GM18498 (cell line): ENCODE measurements at regions not wholly inside any gene's neighbourhood (a gene's known extent, or its start where the extent isn't known, plus 50 kb on each side); places are given as distances from the start of the nearest gene placed in this dataset.

Experiments
- ATAC-seq: cut with Tn5 transposase; IDR thresholded peaks from one replicate; pipeline ENCODE4 v1.9.1; 2021; ENCODE audit warnings: mild to moderate bottlenecking, moderate library complexity; ENCODE audit not compliant: unreplicated experiment

DNA sequence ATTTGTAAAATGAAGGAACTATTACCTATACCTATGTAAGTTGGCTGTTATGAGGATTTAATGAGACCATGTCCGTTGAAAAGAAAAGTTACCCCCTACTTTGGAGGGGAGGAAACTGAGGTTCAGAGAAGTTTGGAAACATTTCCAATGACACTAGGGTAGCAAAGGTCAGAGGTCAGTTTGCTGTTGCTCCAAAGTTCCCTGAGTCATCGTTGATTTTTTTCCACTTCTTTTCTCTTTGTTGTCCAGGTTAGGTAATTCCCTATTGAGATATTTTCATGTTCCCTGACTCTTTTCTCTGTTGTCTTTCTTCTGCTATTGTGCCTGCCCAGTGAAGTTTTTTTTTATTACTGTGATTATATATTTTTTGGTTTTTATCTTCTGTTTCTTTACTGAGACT lies 213.8 kb upstream of the C1orf174 start:
- ATAC-seq: no peak

- ATAC-seq: no peak
Observed at GRCh38 chr1:4115191-4115900, 215.3 kb upstream of the C1orf174 start.

DNA sequence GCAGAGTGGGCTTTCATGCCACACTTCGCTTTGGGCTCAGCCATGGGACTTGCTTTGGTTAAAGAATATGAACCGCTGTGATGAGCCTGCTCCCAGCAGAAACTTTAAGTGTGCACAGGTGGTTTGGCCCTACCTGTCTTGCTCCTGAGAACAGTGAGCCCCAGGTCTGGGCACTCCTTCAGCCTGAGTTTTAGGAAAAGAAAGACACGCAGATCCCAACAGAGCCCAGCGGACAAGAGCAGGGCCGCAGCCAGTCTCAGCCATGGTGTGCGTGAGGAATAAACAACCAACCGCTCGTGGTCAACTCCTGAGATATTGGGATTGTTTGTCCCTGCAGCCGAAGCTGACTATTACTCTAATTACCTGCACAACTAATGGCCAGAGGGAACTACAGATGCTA lies 217.1 kb upstream of the C1orf174 start:
- ATAC-seq: no peak

GRCh38 chr1:4118746-4119515 lies 218.9 kb upstream of the C1orf174 start:
- no peak for ATAC-seq

GRCh38 chr1:4119516-4120220 lies 219.6 kb upstream of the C1orf174 start:
- no peak for ATAC-seq

GRCh38 chr1:4120557-4121292 lies 220.7 kb upstream of the C1orf174 start:
- ATAC-seq: no peak

DNA sequence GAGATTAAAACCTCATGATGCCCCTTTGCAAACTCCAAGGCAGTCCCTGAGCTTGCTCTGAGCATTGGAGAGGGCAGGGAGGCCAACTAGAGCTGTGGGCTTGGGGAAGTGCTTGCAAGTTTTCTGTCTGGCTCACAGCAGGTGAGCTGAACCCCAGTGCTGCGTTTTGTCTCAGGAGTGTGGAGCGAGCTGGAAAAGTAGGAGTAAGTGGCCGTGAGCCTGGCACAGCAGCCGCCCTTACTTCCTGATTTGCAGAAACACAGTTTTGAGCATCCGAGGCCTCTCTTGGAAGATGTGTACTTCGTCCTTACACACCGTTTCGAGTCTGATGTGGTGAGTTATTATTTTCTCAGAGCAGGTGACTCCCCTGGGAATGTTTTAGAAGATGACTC lies 221.2 kb upstream of the C1orf174 start:
- ATAC-seq: no peak

- no peak for ATAC-seq
Observed at GRCh38 chr1:4121834-4122512, 221.9 kb upstream of the C1orf174 start.

DNA sequence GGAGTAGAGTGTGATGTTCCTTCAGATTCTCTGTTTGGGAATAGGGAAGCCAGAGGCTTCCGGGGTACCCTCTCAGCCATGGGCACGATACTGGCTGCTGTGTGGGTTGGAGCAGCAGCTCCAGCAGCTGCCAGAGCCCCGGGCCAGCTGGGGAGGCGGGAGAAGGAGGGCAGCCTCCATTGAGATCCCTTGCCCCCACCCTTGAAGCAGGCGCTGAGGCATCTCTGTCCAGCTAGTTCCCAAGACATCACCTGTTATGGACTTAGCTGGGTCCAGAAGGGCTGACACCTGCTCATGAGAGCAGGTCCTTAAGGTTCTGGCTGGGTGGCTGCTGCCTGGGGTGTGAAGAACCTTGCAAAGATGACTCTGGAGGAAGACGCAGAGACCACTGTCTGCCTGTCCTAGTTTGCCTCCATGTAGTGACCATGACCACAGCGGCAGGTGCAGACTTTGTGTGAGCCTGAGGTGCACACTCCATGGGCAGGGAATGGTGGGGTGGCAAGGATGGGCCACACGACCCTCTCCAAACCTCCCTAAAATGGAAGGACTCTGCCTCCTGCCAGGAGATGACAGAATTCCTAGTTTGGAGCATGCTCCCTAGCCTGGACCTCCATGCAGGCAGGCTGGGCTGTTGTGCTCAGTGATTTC lies 222.6 kb upstream of the C1orf174 start:
- no peak for ATAC-seq

DNA sequence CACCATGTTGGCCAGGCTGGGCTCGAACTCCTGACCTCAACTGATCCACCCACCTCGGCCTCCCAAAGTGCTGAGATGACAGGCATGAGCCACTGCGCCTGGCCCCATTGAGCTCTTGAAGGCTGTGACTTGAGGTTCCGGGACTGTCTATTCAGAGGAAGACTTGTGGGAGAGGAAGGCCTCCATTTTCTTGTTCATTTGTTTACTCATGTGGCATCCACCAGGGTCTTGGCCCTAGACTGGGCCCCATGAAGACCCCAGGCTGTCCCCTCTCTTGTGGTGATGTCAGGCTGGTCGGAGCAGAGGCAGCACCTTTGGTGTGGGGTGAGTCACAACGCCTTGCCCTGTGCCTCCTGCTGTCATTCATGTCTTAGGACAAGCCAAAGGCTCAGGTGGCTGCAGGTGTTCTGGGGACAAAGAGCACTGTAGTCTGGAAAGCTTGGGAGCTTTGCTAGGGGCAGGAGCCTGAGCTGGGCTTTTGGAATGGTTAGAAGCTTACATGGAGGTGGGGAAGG lies 224.6 kb upstream of the C1orf174 start:
- no peak for ATAC-seq

GRCh38 chr1:4126251-4126650 lies 226.2 kb upstream of the C1orf174 start:
- no peak for ATAC-seq

DNA sequence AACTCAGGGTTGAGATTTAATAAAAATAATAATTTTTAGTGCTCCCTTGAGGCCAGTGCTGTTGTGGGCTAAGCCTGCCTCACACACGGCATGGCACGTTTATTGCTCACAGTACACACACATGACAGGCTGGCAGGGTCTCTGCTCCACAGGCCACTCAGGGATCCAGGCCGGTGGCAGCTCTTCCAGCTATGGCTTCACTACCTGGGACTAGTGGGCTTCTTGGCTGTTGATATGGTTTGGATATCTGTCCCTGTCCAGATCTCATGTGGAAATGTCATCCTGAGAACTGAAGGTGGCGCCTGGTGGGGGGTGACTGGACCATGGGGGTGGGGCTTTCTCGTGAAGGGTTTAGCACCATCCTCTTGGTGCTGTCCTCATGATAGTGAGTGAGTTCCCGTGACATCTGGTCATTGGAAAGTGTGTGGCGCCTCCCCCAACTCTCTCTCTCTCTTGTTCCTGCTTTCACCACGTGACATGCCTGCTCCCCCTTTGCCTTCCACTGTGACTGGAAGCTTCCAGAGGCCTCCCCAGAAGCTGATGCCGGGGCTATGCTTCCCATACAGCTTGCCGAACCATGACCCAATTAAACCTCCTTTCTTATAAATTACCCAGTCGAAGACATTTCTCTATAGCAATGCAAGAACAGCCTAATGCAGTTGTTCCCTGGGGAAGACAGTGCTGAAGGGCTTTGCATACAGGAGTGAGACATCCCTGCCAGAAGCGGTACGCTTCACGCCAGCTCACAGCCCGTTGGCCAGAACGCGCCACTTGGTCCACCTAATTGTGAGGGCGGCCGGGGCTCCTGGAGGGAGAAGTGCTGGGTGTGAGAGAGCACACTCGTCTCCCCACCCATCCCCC lies 226.9 kb upstream of the C1orf174 start:
- no peak for ATAC-seq

DNA sequence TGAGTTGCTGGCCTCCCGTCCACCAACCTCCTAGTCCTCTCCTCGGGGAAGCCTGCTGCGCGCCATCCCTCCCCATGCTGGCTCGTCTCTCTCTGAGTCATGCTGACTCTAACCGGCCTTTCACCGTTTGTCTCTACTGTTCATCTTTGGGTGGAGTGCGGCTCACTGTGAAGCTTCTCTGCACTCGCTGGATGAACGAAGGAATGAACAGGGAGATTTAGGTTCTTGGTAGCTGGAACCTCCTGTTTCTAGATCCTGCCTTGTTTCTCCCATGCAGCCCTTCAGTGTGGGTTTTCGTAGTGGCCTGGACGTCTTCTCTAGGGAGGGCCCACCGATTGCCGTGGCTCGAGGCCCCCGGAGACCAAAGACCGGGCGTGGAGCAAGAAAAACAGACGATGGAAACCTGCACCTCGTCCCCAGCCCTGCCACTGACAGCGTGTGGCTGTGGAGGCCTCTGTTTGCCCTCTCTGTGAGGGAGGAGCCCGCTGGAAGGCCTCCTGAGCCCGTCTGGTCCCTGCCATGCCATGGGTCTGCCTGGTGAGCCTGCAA lies 227.6 kb upstream of the C1orf174 start:
- ATAC-seq: no peak

- no peak for ATAC-seq
Observed at GRCh38 chr1:4128616-4129015, 228.5 kb upstream of the C1orf174 start.

DNA sequence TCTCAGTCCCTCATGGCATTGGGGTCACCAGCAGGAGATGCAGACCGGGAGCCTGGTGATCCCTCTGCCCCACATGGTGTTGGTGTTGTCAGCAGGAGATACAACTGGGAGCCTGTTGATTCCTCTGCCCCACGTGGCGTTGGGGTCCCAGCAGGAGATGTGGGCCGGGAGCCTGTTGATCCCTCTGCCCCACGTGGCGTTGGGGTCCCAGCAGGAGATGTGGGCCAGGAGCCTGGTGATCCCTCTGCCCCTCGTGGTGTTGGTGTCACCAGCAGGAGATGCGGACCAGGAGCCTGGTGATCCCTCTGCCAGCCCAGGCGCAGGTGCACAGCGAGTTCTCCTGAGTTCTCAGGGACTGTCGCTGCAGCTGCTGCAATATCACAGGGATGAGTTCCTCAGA lies 229.6 kb upstream of the C1orf174 start:
- ATAC-seq: no peak

- no peak for ATAC-seq
Observed at GRCh38 chr1:4130096-4130495, 230.0 kb upstream of the C1orf174 start.

DNA sequence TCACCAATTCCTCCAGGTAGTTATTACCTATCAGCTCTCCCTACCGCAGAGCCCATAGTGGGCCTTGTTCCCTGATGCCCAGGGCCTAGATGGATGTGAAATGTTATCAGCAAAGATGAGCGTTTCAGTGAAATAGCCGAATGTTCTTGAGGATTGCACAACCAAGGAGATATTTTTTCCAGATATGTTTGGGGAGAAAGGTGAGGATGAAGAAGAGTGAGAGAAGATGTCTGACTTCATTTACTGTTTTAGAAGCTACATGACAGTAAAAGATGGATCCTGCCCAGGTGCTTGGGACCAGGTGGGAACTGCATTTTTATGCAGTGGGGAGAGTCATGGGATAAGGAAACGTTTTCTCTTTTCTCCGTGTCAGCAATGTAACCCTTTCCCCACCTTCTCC lies 231.7 kb upstream of the C1orf174 start:
- no peak for ATAC-seq

GRCh38 chr1:4132352-4133296 lies 232.6 kb upstream of the C1orf174 start:
- no peak for ATAC-seq
